NT2/D1 (cell line): ENCODE measurements at regions not wholly inside any gene's neighbourhood (a gene's known extent, or its start where the extent isn't known, plus 50 kb on each side); places are given as distances from the start of the nearest gene placed in this dataset.

Source experiments
- DNase-seq: peaks from one replicate; pipeline ENCODE4 v3.0.0-alpha.2; 2011; ENCODE audit warnings: low read depth, low spot score
- H3K27me3 ChIP-seq: 2 replicates; pipeline ENCODE4 v1.6.0; 2011; ENCODE audit warnings: mild to moderate bottlenecking; ENCODE audit not compliant: insufficient read length, insufficient read depth
- H3K36me3 ChIP-seq: 2 replicates; pipeline ENCODE4 v1.6.1; 2011; ENCODE audit warnings: mild to moderate bottlenecking, low read length, mixed read lengths; ENCODE audit not compliant: insufficient read depth, insufficient read length
- H3K4me1 ChIP-seq: 2 replicates; pipeline ENCODE4 v1.5.1; 2011; ENCODE audit not compliant: insufficient read depth, insufficient read length
- H3K4me3 ChIP-seq: 2 replicates; pipeline ENCODE4 v1.5.1; 2011; ENCODE audit warnings: low read depth; ENCODE audit not compliant: insufficient read length
- H3K9ac ChIP-seq: 2 replicates; pipeline ENCODE4 v1.6.0; 2011; ENCODE audit warnings: low read depth; ENCODE audit not compliant: insufficient read length
- H3K9me3 ChIP-seq: 2 replicates; pipeline ENCODE4 v1.5.1; 2011; ENCODE audit warnings: mild to moderate bottlenecking, low read length; ENCODE audit not compliant: insufficient read depth
- SUZ12 ChIP-seq: IDR thresholded peaks from 2 replicates; pipeline ENCODE4 v1.6.1; 2011; ENCODE audit not compliant: insufficient read length, insufficient read depth; ENCODE audit errors: extremely low read depth
- YY1 ChIP-seq: IDR thresholded peaks from 2 replicates; pipeline ENCODE4 v1.6.1; 2011; ENCODE audit not compliant: insufficient read length, insufficient read depth
- ZNF274 ChIP-seq: IDR thresholded peaks from 2 replicates; pipeline ENCODE4 v1.6.1; 2011; ENCODE audit warnings: mild to moderate bottlenecking, low read depth, low read length

DNA sequence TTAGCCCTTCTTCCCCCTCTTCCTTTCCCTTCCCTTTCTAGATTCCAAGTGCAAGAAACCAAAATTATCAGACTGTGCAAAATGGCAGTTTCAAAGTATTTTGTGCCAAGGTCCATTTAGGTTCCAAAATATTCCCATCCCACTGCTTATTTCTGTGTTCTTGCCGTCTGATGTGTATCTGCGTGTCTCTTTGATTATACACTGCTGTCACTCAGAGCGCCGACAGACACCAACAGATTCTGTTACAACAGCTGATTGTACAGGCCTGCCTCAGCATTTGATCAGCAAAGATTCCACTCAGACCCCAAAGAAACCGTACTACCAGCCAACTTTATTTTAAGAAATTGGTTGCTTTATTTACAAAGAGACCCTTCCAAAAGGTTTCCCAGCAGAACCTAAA lies 225.6 kb upstream of the SATB1 start:
- Histone ChIP-seq H3K36me3 (no peaks in the 10 kb centered on the region), H3K4me1 (no peaks in the 10 kb centered on the region), H3K9ac (no peak overlapping the region), H3K9me3 (no peaks in the 10 kb centered on the region), H3K27me3 (no peaks in the 10 kb centered on the region), H3K4me3 (no peak overlapping the region)
- TF ChIP-seq ZNF274: no peak
- no peak for TF ChIP-seq SUZ12
- no peak for TF ChIP-seq YY1
- DNase-seq: no peak

DNA sequence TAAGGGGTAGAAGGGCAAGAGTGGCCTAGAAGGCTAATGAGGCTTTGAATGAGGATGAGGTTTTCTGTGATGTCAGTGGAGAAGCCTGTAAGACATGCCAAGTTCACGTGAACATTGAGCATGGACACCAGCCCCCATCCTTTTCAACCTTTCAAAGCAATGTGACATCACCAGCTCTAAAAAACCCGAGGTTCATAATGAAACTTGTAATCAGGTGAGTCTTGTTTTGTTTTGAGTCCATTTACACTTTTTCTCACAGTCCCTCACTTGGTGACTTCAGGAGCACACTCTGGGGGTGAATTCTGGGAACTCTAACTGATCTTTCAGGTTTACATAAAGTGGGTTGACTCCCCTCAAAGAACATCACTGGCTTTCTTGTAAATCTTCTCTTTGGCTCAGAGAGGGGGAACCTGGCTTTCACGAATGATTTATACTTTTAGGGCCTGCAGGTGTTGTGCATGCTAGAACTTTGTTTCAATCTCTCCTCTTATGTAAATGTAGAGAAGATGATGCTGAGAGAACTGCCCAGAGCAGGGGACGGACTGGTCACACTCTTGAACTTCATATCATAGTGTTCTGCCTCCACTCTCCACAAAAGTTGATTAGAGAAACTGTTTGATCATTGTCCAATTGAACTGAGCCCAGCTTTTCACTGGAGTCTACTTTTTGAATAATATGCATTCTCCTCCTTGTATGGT lies 224.7 kb upstream of the SATB1 start:
- Histone ChIP-seq H3K4me3 (no peak overlapping the region), H3K36me3 (no peaks in the 10 kb centered on the region), H3K27me3 (no peaks in the 10 kb centered on the region), H3K9ac (no peak overlapping the region), H3K4me1 (no peaks in the 10 kb centered on the region), H3K9me3 (no peaks in the 10 kb centered on the region)
- no peak for DNase-seq
- no peak for TF ChIP-seq YY1
- no peak for TF ChIP-seq SUZ12
- TF ChIP-seq ZNF274: no peak

DNA sequence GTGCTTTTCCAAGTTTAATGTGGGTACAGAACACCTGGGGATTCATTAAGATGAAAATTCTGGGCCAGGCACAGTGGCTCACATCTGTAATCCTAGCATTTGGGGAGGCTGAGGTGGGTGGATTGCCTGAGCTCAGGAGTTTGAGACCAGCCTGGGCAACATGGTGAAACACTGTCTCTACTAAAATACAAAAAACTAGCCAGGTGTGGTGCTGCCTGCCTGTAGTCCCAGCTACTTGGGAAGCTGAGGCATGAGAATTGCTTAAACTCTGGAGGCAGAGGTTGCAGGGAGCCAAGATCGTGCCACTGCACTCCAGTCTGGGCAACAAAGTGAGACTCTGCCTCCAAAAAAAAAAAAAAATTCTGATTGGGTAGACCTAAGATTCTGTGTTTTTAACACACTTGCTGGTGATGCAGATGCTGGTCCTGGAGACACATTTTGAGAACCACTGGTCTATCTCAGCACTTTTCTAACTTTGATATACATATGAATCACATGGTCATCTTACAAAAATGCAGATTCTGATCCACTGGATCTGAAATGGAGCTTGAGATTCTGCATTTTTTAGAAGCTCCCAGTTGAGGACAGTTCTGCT lies 223.8 kb upstream of the SATB1 start:
- H3K4me1 ChIP-seq: no peaks in the 10 kb centered on the region
- no peak overlapping the region for H3K4me3 ChIP-seq
- H3K27me3 ChIP-seq: no peaks in the 10 kb centered on the region
- no peaks in the 10 kb centered on the region for H3K36me3 ChIP-seq
- no peaks in the 10 kb centered on the region for H3K9me3 ChIP-seq
- no peak for DNase-seq
- TF ChIP-seq YY1 (no peak), ZNF274 (no peak), SUZ12 (no peak)
- no peak overlapping the region for H3K9ac ChIP-seq

DNA sequence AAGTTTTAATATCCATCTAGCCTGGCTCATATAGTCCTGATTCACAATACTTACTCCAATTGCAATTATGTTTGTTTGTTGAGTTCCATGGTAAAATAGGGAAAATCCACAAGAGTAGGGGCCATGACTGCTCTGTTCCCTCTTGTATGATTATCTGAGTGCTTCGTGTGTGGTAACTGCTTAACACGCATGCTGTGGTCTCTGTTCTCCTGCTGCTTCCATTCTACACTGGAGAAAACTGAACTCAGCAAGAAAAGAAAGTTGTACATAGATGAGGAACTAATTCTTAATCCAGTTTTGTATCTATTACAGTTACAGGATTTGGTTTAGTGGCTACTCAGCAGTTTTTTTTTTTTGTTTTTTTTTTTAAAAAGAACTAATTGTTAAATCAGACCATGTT lies 223.0 kb upstream of the SATB1 start:
- H3K36me3 ChIP-seq: no peaks in the 10 kb centered on the region
- DNase-seq: no peak
- H3K4me3 ChIP-seq: no peak overlapping the region
- TF ChIP-seq YY1 (no peak), ZNF274 (no peak), SUZ12 (no peak)
- no peaks in the 10 kb centered on the region for H3K9me3 ChIP-seq
- no peaks in the 10 kb centered on the region for H3K27me3 ChIP-seq
- no peaks in the 10 kb centered on the region for H3K4me1 ChIP-seq
- H3K9ac ChIP-seq: no peak overlapping the region

DNA sequence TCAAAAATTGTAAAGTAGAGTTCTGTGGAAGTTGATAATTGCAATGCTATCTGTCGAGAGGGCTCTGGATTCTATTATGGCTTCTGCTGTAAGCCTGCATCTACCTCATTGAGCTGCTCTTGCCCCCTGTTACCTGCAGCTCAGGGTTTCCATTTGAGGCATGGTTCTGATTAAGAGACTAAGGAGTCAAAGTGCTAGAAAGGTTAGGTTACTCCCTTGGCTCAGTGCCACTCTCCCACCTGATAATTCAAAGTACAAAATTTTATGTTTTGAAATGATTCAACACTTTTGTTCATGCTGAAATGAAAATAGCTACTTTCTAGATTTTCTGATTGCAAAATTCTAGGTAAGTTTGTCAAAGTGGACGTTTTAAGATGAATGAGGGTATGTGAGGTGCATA lies 220.5 kb upstream of the SATB1 start:
- Histone ChIP-seq H3K4me3 (no peak overlapping the region), H3K4me1 (no peaks in the 10 kb centered on the region), H3K9ac (no peak overlapping the region), H3K9me3 (no peaks in the 10 kb centered on the region), H3K27me3 (no peaks in the 10 kb centered on the region), H3K36me3 (no peaks in the 10 kb centered on the region)
- no peak for DNase-seq
- TF ChIP-seq ZNF274: no peak
- no peak for TF ChIP-seq YY1
- TF ChIP-seq SUZ12: no peak

DNA sequence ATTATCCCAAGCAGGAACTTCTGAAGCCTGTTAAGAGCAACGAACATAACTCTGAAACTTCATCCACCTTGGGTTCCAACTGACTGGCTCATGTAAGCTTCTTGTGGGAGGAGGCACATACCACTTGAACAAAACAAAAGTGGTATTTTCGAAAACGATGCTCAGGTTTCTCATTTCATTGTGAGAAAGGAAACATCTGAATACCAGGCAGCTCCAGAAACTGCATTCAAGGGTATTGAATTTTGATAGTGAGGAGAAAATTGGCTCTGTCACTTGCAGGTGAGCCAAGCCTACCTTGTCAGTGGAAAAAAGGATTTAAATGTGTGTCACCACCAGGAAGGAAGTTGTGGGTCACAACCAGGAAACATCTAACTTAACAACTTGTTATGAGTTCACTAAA lies 218.1 kb upstream of the SATB1 start:
- TF ChIP-seq YY1 (no peak), SUZ12 (no peak), ZNF274 (no peak)

DNA sequence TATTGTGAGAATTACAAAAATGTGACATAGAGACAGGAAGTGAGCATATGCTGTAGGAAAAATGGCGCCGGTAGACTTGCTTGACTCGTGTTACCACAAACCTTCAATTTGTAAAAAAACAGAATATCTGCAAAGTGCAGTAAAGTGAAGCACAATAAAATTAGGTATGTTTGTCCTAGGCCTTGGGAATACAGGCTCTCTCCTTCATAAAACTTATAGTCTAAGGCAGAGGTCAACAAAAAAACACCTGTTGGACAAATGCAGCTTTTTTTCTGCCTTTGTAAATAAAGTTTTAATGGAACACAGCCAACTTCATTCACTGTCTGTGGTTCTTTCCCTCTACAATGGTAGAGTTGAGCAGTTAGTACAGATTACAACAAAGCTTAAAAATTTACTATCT lies 216.8 kb upstream of the SATB1 start:
- Histone ChIP-seq H3K9me3 (no peaks in the 10 kb centered on the region), H3K9ac (no peak overlapping the region), H3K4me3 (no peak overlapping the region), H3K4me1 (no peaks in the 10 kb centered on the region), H3K27me3 (no peaks in the 10 kb centered on the region), H3K36me3 (no peaks in the 10 kb centered on the region)
- TF ChIP-seq YY1 (no peak), ZNF274 (no peak), SUZ12 (no peak)
- DNase-seq: no peak

More for the DNA sequence above, 218.1 kb upstream of the SATB1 start:
- Histone ChIP-seq H3K4me1 (no peaks in the 10 kb centered on the region), H3K9ac (no peak overlapping the region), H3K9me3 (no peaks in the 10 kb centered on the region), H3K27me3 (no peaks in the 10 kb centered on the region), H3K36me3 (no peaks in the 10 kb centered on the region), H3K4me3 (no peak overlapping the region)
- no peak for DNase-seq
